Mammary epithelial cell (primary cell): ENCODE measurements at regions not wholly inside any gene's neighbourhood (a gene's known extent, or its start where the extent isn't known, plus 50 kb on each side); places are given as distances from the start of the nearest gene placed in this dataset.

Experiments used
- EZH2 ChIP-seq: IDR thresholded peaks from 2 replicates; pipeline ENCODE4 v1.6.1; 2012; ENCODE audit warnings: low read length, inconsistent platforms, borderline replicate concordance
- TF ChIP-seq, protein P1 (sequence below), 2 donors: IDR thresholded peaks in 1 of 2; conservative IDR thresholded peaks in 1 of 2; 2 replicates each; pipeline ENCODE4 v1.5.1; 2011 to 2012; ENCODE audit warnings: inconsistent platforms in 2 of 2, low read length in 2 of 2, mild to moderate bottlenecking in 2 of 2, control low read depth in 1 of 2, low read depth in 1 of 2; ENCODE audit not compliant: insufficient read depth in 1 of 2; ENCODE audit errors: extremely low read depth in 1 of 2

DNA sequence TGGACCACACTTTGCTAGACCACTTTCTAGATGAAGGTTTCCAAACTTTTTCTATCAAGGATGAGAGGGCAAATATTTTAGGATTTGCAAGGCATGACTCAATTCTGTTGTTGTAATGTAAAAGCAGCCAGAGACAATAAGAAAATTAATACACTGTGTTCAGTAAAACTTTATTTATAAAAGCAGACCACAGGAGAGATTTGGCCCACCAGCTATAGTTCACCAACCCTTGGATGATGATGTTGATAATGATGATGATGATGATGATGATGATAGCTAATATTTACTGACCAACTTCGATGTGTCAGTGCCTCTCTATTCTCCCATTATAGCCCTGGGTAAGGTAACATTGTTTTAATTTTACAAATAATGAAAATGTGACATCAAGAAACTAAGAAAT lies 156.5 kb downstream of the BTG1 start:
- no peak for TF ChIP-seq EZH2
- TF ChIP-seq, protein P1, sequence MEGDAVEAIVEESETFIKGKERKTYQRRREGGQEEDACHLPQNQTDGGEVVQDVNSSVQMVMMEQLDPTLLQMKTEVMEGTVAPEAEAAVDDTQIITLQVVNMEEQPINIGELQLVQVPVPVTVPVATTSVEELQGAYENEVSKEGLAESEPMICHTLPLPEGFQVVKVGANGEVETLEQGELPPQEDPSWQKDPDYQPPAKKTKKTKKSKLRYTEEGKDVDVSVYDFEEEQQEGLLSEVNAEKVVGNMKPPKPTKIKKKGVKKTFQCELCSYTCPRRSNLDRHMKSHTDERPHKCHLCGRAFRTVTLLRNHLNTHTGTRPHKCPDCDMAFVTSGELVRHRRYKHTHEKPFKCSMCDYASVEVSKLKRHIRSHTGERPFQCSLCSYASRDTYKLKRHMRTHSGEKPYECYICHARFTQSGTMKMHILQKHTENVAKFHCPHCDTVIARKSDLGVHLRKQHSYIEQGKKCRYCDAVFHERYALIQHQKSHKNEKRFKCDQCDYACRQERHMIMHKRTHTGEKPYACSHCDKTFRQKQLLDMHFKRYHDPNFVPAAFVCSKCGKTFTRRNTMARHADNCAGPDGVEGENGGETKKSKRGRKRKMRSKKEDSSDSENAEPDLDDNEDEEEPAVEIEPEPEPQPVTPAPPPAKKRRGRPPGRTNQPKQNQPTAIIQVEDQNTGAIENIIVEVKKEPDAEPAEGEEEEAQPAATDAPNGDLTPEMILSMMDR (conservative IDR thresholded peaks at IDR 0.05 in 1 of 2, IDR thresholded peaks at IDR 0.05 in 1 of 2; ENCODE audit: extremely low read depth in 1 of 2, insufficient read depth in 1 of 2, low read depth in 1 of 2, low read length in 2 of 2) = no peak
